GM19455 (cell line): ENCODE measurements at regions not wholly inside any gene's neighbourhood (a gene's known extent, or its start where the extent isn't known, plus 50 kb on each side); places are given as distances from the start of the nearest gene placed in this dataset.

Source experiments
- ATAC-seq: cut with Tn5 transposase; IDR thresholded peaks from one replicate; pipeline ENCODE4 v1.9.1; 2021; ENCODE audit not compliant: unreplicated experiment

DNA sequence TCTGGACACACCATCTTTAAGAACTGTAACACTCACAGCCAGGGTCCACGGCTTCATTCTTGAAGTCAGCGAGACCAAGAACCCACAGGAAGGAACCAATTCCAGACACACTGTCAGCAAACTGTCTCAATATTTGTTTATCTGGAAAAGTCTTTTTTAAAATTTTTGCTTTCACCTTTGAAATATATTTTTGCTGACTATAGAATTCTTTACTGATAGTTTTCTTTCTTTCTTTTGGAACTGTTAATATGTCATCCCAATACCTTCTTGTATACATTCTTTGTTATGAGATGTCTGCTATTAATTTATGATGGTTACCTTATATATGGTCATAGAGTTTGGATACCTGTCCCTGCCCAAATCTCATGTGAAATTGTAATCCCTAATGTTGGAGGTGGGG, 145.1 kb upstream of the IRX4 start:
- ATAC-seq, result no peak

DNA sequence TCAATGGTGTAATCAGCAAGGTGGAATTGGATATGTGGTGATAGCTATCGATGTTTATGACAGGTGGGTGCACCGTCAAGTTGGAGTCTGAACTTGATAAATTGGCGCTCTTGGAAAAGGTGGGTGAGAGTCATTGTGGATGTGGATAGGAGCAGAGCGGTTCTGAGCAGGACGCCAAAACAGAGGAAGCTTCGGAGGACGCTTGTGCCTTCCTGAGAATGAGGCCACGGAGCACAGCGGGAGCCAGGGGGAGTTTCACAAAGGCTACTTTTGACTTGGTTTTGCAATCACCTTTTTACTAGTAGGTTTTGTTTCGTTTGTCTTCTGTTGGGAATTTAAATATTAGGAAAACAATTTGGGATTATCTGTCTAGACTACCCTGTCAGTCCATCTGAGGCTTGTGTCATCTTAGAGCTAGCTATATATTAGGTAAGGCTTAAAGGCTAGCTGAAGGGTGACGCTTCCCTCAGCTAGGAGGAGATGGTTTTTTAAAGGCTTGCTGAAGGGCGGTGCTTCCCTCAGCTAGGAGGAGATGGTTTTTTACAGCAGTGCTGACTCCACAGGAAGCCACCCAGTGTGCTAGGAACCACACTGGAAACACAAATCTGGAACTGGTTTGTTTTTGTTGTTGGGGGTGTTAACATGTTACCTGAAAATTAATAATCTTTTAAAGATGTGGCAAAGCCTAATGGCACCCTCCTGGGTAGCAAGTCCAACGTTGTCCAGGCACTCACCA, 142.4 kb upstream of the IRX4 start:
- no peak for ATAC-seq

DNA sequence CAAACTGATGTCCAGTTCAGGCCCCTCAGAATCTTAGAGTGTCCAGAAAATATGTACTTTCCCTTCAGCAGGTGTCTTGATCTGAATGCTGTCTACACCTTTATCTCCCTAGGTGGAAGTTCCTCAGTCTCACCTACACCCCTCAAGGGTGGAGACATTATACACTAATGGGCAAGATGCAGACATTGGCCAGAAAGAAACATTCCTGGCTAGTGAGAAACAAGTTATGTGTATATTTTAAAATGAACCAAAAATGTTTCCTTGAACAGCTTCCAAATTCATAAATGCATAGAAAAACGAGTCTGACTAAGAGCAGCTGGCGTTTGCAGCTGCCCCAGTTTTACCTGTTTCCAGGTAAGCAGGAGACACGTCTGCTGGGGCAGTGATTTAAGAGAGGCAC, 140.5 kb upstream of the IRX4 start:
- no peak for ATAC-seq

DNA sequence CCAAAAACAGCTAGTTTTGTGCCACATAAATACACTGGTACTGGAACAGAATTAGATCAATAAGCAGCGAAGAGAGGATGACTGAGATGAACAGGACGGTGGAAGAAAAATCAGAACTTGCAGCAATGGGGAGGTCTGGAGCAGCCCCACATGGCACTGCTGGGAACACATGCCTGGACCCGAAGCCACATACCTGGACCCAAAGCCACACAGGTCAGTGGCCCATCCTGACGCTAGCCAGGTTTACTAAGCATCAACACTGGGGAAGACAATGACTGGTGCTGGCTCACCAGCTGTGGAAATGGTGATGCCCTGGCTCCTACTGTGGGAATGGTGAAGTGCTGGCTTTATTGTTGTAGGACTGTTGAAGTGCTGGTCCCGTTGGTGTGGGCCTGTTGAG, 139.7 kb upstream of the IRX4 start:
- ATAC-seq, result no peak

DNA sequence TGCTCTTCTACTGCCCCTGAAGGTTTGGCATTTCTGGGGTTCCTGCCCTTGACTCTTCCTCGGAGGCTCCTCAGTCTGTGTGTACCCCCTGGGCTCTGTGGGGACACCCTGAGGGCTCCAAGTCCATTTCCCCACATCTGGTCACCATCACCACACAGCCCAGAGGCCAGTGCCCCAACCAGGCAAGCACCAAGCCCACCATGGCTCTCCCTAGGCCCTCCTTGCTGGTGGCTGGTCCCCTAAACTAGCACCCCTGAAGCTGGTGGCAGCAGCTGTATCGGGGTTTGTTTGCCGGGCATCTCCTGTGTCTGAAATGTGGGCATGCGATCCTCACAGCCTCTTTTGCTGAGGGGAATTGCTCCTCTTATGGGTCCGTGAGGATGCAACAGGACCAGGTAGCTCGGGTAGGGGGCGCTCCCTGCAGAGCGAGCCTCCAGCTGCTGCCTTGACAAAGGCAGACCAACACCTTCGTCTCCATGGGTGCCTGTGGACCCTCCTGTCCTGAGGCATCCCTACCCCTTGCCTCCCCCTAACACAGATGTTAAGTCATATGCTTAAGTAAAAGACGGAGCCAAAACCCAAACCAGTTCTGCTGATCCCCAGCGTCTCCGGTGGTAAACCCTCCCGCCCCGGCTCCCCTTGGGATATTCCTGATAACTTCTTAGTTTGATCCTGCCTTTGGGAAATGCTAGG, 138.9 kb upstream of the IRX4 start:
- ATAC-seq, result no peak

DNA sequence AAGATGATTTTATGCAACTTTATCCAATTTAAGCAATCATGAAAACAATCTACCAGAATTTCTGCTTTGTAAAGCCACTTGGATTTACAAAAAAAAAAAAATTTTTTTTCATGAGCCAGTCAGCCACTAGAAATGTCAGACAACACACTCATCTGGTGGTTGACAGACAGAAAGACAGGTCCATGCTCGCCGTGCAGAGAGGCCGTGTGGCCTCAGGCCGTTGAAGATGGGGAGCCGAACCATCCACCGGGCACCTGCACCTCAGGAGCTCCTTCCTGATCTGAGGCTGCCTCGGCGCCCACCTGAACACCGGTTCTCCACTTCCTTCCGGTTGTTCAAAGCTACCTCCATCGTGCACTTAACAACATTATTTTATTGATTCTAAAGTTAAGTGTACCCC, 138.0 kb upstream of the IRX4 start:
- no peak for ATAC-seq

DNA sequence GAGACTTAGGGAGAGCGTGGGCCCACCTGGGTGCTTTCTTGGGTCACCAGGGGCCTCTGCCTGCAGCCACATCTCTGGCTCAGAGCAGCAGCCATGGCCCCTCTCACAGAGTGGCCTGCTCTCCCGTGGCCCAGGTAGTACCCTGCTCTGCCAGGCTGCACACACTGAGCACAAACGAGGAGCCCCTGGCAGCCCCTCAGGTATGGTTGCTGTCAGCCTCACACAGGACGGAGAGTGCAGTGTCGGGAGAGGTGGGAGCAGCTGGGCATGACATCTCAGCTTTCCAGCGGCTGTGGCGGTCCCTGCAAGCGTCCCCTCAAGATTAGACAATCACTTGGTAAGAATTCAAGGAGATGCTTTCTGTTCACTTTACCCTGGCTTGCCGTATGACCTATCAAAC, 137.0 kb upstream of the IRX4 start:
- ATAC-seq, result no peak

DNA sequence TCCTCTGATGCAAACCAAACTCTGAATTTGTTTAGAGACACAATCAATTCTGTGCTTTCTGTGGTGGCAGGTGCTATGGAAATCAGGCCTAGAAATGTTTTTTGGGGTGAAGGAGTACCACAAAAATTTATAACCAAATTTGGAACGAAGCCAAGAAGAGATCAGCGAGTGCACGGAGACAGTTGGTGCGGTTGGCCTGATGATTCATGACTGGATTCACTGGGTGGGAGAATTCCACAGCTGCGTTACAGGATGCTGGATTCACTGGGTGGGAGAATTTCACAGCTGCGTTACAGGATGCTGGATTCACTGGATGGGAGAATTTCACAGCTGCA, 135.6 kb upstream of the IRX4 start:
- ATAC-seq, result no peak

DNA sequence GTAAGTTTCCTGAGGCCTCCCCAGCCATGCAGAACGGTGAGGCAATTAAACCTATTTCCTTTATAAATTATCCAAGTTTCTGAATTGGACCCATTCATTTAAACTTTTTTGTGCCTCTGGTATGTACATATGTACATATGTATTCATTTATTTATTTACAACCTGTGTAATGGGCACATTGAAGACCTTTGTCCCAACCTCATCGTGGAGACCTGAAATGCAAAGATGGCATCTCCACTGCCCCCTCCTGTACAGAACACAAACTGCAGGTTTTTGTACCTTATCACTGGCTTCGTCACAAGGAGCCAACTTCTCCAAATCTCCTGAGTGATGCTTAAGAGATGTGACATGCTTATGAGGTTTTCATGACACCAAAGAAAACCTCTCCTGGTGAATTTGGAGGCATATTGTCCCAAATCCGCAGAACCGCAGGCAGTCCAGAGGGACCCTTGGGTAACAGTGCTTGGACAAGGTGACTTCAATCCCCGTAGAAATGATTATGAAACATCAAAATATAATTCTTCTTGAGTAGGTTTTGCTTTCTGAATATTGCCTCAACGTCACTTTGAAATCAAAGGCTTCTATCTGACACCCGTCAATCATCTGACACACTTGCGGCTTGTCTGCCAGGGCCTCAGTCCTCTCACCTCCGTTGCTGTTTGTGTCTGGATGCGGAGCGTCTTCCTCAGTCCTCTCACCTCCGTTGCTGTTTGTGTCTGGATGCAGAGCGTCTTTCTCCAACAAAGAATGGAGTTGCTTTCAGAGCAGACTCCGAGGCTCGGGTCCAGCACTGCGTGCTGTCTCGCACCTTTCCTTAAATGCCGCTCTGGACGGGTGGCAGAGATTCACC, 135.0 kb upstream of the IRX4 start:
- no peak for ATAC-seq

DNA sequence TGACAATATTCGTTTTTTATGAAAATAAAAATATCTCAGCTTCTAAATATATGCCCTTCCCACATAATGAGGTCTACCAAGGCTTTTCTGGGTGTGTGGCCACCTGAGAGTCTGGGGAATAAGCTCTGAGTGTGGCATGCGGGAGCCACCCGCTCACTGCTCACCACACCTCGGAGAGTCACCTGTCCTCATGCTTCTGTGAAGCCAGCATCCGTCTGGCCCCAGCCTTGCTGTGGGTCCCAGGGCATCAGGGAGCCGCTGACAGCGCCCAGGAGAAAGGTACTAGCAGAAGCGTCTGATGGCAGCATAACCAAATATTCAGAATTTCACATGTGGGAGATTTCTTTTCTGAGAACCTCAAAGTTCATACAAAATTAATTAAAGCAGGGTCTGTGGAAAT, 133.2 kb upstream of the IRX4 start:
- no peak for ATAC-seq

DNA sequence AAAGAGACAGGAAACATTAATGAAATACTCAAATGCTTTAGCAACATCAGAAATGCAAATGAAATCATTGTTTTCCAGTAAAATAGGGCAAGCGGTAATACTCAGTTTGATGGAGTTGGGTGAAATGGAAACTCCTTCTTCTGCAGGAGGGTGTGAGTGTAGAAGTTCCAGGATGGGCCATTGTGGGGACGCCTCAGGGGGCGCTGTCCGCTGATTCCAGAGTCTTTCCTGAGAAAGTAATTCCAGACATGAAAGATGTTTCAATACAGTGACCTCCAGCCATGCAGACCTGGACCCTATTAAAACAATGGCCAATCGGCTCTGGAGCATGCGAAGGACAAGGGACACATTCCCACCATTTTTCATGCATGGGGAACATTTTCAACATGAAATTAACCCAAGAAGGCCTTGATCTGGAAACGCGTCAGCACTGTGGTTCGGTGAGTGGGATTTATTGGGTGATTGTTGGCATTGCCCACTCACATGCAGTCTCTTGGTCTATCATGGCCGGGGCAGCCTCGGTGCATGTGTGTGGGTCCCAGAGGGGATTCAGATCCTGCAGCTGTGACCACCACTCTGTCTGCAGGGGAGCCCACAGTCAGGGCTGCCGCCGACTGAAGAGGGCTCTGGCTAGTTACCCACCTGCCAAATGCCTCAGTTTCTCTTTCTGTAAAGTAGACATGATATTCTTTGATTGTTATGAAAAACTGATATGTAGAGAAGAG, 132.6 kb upstream of the IRX4 start:
- ATAC-seq, result no peak

DNA sequence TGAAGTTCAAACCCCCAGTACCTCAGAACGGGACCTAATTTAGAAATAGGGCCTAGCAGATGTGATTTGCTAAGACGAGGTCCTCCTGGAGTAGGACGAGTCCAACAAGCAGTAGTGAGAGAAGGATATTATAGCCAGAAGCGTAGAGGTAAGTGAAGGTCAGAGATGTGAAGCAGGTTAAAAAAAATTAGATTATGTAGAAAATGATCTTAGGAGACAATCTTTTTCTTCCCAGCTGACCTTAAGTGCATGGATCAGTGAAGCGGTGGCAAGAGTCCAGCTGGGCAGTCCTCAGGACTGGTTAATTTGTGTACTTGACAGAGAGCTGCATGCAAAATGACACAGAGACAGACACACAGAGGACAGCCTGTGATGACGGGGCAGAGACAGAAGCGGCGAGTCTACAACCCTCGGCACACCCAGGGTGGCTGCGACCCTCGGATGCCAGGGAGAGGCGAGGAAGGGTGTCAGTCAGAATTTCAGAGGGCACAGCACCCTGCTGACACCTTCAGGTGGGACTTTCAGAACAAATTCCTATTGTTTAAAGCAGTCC, 131.4 kb upstream of the IRX4 start:
- ATAC-seq, result no peak

DNA sequence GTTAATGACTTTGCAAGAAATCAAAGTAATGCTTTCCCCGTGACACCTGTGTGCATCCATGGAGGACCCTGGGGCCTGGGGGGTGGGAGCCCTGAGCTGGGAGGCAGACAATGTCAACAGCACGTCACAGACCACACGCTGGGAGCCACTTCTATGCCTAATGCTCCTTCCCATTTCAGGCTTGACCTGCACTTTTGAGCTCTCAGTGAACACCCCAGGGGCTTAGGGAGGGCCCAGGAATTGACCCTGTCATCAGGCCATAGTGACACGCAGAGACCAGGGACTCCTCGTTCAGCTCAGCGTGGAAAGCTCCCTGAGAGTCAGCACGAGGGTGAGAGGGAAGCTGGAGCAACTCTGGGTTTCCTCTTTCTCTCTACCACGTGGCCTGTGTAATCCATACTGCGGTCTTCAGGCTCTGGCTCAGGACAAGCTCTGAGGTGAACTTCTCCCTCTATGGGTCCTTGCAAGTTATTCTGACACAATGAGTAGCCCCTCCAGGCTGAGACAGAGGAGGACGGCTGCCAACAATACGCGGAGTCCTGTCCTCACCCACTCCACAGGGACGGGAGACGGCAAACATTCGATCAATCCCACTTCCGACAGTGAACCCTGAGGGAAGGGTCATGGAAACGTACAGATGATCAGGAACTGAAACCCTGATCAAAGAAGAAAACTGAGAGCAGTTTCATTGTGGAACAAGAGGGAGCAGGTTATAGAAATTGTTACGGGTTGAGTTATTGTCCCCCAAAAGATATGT, 130.8 kb upstream of the IRX4 start:
- no peak for ATAC-seq

DNA sequence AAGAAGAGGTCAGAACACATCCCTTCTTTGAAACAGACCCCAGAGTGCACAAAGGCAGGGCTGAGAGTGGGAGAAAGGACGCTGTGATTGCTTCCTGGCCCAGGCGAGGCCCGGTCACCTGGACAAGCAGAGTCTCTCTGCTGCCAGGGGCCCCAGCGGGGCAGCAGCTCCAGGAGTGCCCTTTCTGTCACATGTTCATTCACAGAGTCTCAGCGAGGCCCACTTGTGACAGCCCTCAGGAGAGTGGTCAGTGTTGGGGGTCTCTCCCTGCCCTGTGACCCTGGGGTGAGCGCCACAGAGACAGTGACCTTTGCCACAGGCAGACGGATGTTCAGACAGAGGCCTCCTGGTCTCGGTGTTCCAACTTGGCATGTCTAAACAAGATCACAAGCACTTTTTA, 130.2 kb upstream of the IRX4 start:
- ATAC-seq, result no peak

DNA sequence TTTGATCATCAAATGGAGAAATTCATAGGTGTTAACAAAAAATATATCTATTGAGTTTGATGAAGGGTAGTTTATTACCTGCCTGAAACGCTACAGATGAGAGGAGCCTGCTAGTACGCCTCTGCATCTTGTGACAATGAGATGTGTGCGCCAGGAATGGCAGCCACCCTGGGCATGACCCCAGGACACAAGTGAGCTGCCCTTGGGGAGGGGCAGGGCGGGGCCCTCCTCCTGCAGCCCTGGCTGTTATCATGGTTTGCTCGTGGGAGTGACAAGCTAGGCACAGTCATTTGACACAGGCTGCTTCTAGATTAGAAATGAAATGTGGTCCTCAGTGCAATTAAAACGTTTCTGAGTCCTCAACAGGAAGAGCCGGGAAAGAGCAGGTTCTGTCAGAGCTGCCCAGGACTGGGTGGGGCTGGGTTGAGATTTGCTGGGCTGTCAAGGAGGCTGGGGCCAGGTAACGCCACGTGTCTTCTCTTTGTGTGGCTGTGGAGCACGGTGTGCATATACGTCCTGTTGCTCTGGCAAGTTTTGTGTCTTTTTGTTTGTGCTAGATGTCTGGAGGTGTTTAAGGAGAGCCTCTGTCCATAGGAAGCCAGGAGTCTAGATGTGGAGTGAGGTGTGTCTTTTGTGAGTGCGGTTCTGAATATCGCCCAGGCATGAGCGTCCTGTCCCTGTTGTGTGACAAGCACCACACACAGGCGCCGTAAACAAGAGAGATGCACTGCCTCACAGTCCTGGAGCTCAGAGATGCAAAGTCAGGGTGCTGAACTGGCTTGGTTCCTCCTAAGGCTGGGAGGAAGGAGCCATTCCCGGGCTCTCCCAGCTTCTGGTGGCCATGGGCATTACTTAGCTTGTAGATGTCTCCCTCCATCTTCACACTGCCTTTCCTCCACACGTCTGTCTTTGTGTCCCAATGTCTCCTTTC, 129.0 kb upstream of the IRX4 start:
- no peak for ATAC-seq

DNA sequence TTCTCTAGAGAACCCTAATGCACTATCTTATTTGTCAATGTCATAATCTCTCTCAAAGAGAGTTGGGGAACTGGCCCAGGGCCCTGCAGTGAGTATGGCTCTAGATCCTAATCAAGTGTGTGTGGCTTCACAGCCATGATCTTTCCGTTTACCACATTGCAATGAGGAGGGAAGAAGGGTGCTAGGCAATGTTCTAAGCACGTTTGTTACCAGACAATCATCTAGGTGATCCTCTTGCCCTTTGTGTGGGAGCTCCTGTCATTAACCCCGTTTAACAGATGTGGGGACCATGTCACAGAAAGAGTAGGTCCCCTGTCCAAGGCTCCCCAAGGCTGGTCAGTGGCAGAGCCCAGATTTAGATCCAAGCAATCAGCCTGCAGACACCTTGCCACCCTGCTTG, 128.2 kb upstream of the IRX4 start:
- ATAC-seq, result no peak

DNA sequence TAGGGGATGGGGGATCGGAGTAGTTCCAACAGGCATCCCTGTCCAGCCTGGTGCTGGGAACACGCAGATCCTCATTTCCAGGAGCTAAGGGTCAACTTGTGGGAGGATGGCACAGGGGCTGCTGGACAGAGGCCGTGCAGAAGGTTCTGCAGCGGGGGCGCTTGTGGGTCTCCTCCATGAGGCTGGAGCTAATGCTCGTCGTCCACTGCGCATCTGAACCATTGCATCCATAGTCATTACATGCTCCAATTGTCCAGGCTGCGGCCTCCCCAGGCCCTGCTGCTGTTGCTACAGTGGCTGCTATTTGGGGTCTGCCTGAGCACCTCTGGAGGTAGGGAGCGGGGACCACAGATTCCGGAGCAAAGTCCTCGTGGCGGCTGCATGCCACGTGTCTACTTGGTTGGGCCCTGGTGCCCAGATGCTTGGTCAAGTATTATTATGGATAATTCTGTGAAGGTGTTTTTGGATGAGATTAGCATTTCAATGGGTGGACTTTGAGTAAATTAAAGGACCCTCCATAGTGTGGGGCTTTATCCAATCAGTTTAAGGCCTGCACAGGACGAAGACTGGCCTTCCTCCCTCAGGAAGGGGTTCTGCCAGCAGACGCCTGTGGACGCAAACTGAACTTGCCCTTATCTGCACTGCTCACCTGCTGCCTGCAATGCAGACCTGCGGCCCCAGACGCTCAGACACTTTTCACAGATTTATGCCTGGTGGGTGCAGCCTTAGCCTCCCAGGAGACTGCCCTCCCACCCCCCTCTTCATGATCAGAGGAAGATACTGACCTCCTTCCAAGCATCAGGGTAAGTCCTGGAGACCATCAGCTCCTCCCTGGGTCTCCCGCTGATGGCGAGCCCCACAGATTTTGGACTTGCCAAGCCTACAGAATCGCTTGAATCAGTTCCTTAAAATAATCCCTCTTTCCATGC, 127.5 kb upstream of the IRX4 start:
- ATAC-seq, result no peak
